Activated naive CD8-positive, alpha-beta T cell treated with anti-CD3 and anti-CD28 coated beads for 36 hours (primary cell): ENCODE measurements at regions not wholly inside any gene's neighbourhood (a gene's known extent, or its start where the extent isn't known, plus 50 kb on each side); places are given as distances from the start of the nearest gene placed in this dataset.

Experiments
- DNase-seq: peaks from one replicate; pipeline ENCODE4 v3.0.0; 2021
- H3K27ac Mint-ChIP-seq: one replicate; pipeline ENCODE4 v1.8.0; 2022; ENCODE audit warnings: mild to moderate bottlenecking, moderate library complexity, mixed read lengths
- H3K27me3 Mint-ChIP-seq: one replicate; pipeline ENCODE4 v1.8.0; 2022; ENCODE audit warnings: mild to moderate bottlenecking, mixed read lengths
- H3K36me3 Mint-ChIP-seq: one replicate; pipeline ENCODE4 v1.8.0; 2021; ENCODE audit warnings: mild to moderate bottlenecking, mixed read lengths
- H3K4me1 Mint-ChIP-seq: one replicate; pipeline ENCODE4 v1.8.0; 2021; ENCODE audit warnings: mixed read lengths
- H3K4me3 Mint-ChIP-seq: one replicate; pipeline ENCODE4 v1.8.0; 2022; ENCODE audit warnings: mild to moderate bottlenecking, moderate library complexity, mixed read lengths
- H3K9me3 Mint-ChIP-seq: one replicate; pipeline ENCODE4 v1.8.0; 2022; ENCODE audit warnings: mixed read lengths

DNA sequence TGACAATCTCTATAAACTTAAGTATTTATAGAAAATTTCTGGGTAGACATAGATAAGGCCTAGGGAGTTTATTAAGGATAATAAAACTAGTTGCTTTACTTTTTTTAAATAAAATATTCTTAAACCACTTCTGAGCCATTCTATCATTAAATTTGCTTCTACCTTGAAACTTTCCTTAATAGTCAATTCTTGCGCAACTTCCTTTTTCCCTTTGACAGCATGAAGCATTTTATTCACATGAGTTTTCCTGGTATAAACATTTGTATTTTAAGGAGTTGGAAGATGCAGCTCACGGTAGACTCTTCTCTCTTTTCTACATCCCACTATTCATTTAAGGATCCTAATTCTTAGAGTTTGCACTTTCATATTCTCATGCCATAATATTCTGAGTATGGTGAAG is 75.8 kb upstream of the DPH5 start:
- no peak for DNase-seq
- Mint-ChIP-seq H3K4me1 (peaks cover 12% of the 10 kb centered on the region), H3K27me3 (no peaks in the 10 kb centered on the region), H3K9me3 (peaks cover 1% of the 10 kb centered on the region), H3K36me3 (no peaks in the 10 kb centered on the region), H3K27ac (no peak overlapping the region), H3K4me3 (no peak overlapping the region)

DNA sequence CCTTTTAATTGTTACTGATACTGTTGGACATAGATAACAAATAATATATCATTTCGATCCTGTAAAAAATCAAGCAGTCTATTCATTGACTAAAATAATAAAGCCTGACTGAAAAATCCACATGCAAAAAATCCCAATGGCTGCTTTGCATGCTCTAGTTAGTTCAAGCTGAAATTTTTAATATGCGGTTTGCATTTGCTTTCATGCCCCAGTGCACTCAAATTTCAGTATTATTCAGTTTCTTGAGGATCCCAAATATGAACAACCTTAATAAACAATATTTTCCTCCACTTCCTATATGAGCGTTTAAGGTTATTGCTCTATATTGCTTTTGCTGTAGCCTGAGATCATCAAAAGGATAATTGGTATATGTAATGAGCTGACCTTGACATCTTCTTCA is 75.1 kb upstream of the DPH5 start:
- H3K36me3 Mint-ChIP-seq = no peaks in the 10 kb centered on the region
- H3K27me3 Mint-ChIP-seq = no peaks in the 10 kb centered on the region
- H3K9me3 Mint-ChIP-seq = peaks cover 1% of the 10 kb centered on the region
- H3K27ac Mint-ChIP-seq = no peak overlapping the region
- H3K4me1 Mint-ChIP-seq = peaks cover 8% of the 10 kb centered on the region
- H3K4me3 Mint-ChIP-seq = no peak overlapping the region
- DNase-seq = no peak

DNA sequence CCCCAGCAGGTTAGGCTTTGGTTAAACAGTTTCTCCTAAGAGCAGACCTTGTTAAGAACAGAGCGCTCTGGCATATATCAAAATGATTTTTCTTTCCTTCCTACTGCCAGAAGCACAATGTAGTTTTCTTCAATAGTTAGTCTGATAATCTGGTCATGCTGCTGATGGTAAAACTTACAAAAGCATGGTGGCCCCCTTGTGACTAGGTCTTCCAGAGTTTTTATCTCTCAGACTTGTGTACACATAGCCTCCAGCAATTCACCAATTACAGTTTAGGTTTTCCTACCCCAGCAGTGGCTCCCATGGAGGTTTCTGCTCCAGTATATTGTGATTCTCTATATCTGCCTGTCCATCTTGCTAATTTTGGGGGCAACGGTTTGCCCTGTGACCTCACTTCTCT is 73.3 kb upstream of the DPH5 start:
- Mint-ChIP-seq H3K36me3 (no peaks in the 10 kb centered on the region), H3K4me1 (peaks cover 8% of the 10 kb centered on the region), H3K27me3 (no peaks in the 10 kb centered on the region), H3K27ac (no peak overlapping the region), H3K4me3 (no peak overlapping the region), H3K9me3 (peaks cover 1% of the 10 kb centered on the region)
- no peak for DNase-seq

DNA sequence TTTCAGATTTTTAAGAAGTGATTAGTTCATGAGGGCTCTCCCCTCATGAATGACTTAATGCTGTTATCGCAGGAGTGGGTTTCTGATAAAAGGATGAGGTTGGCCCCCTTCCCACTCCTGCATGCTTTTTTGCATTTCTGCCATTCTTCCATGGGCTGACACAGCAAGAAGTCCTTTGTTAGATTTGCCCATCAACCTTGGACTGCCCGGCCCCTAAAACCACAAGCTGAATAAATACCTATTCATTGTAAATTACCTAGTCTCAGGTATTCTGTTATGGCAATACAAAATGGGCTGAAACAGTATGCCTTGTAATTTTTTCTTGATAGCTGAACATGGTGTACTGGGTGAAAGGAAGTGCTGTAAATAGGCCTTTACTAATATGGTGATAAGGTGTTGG is 72.7 kb upstream of the DPH5 start:
- peaks cover 1% of the 10 kb centered on the region for H3K9me3 Mint-ChIP-seq
- H3K27ac Mint-ChIP-seq = no peak overlapping the region
- DNase-seq = no peak
- H3K27me3 Mint-ChIP-seq = no peaks in the 10 kb centered on the region
- H3K4me1 Mint-ChIP-seq = peaks cover 8% of the 10 kb centered on the region
- no peaks in the 10 kb centered on the region for H3K36me3 Mint-ChIP-seq
- no peak overlapping the region for H3K4me3 Mint-ChIP-seq

DNA sequence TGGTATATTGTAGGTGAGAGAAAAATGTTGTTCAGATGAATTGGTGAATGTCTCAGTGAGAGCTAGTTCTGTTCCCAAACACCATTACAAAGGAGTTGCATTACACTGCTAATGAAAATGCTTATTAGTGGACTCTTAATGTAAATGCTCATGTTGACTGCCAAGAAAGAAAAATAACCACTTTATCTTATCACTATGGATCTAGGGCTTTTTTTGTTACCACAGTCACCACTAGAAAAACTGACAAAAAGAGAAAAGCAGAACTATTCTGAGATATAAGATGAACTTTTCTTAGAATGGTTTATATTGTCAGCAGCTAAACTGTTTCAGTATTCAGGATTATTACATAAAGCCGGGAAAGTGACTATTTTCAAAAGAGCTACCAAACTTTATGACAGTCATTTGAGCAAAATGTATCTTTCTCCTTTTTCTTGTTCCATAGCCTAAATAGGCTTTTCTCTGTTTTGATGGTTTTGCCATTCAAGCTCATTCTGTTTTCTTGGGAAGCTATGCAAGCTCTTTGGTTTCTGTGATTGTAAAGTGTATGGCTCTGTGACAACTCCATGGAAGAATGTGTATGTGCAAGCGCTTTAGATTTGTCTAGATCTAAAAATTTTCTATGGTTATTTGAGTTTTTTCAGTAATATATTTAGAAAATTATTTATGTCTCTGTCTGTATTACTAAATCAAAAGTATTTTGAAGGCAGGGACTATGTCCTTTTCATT is 64.2 kb upstream of the DPH5 start:
- Mint-ChIP-seq H3K9me3 (peaks cover 3% of the 10 kb centered on the region), H3K4me1 (peaks cover 21% of the 10 kb centered on the region)

DNA sequence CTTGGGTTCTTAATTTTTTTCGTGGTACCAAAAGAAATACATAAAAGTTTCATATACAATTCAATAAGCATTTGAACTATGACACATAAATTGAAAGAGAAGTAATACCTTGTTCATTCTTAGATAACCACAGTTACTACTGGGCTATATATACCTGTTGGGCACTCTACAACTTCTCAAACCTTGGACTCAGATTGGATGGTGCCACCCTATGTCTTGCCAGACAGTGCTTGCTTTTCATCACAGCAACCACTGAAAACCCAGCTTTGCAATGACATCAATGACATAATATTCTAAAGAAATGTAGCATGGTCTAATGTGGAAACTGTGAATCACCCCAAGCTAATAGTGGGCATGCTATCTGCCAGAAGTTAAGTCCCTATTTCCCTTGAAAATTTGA is 62.8 kb upstream of the DPH5 start:
- Mint-ChIP-seq H3K4me3 (no peak overlapping the region), H3K4me1 (peaks cover 21% of the 10 kb centered on the region), H3K36me3 (peaks cover 23% of the 10 kb centered on the region), H3K27me3 (no peaks in the 10 kb centered on the region), H3K27ac (no peak overlapping the region), H3K9me3 (peaks cover 3% of the 10 kb centered on the region)
- DNase-seq = no peak

More for the DNA sequence above, 64.2 kb upstream of the DPH5 start:
- H3K27ac Mint-ChIP-seq = no peak overlapping the region
- no peaks in the 10 kb centered on the region for H3K27me3 Mint-ChIP-seq
- no peak for DNase-seq
- H3K36me3 Mint-ChIP-seq = peaks cover 18% of the 10 kb centered on the region
- H3K4me3 Mint-ChIP-seq = no peak overlapping the region

DNA sequence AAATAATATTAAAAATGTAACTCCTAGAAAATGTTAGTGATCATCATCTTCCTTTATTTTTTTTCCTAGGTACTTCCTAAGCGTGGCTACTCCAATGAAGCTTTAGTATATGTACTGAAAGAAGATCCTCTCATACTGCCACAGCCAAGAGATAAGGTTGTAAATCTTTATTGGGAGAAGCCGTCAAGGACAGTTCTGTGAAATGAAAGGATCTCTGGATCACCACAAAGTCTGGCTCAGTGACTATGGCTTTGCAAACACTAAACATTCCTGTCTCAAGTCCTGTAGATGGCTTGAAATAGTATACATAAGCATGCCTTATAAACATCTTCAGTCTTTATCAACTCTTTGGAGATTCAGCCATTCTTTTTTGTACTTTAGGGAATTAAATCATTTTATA is 61.2 kb upstream of the DPH5 start:
- no peak for DNase-seq
- H3K36me3 Mint-ChIP-seq = peaks cover 25% of the 10 kb centered on the region
- peaks cover 1% of the 10 kb centered on the region for H3K9me3 Mint-ChIP-seq
- no peak overlapping the region for H3K27ac Mint-ChIP-seq
- H3K4me3 Mint-ChIP-seq = no peak overlapping the region
- no peaks in the 10 kb centered on the region for H3K27me3 Mint-ChIP-seq
- peaks cover 36% of the 10 kb centered on the region for H3K4me1 Mint-ChIP-seq

DNA sequence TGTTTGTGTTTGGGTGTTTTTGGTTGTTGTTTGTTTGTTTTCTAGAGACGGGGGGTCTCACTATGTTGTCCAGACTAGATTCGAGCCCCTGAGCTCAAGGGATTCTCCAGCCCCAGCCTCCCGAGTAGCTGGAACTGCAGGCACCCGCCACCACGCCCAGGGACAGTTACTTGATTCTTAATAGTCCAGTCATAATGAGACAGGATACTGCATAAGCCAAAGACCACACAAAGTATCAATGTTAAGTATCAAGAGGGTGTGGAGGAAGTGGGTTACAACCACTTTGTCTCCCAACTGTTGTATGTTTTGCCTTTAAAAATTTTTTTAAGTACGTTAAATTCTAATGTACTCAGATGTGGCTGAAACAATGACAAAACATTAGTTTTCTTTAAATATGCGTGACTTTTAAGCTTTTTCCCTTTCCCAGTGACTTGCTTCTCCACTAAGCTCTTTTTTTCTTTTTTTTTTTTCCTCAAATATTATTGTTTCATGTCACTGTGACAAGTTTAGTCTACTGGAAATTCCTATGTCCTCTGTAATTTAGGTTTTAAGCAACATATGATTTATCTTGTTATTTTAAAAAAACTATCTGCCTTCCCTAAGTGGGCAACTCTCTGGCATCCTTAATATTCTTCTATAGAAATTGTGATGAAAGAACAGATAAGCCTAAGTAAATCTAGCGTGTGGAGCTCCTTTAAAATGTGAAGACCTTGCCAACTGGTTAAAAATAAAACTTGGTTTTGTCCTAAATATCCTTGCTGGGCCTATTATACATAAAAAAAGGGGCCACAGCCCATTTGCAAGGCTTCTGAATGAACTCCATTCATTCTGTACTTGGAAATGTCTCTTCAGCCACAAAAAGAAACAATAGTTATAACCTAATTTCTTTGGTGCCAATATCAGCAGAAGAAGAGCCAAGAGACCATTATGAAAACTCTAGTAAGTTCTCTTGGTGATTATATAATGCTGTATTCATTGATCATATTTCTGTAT is 56.2 kb upstream of the DPH5 start:
- peak overlapping the region; percentile 32 for H3K4me3 Mint-ChIP-seq
- DNase-seq = peak; percentile 44
- H3K36me3 Mint-ChIP-seq = peaks cover 57% of the 10 kb centered on the region
- H3K27me3 Mint-ChIP-seq = no peaks in the 10 kb centered on the region
- H3K4me1 Mint-ChIP-seq = peaks cover 37% of the 10 kb centered on the region
- H3K27ac Mint-ChIP-seq = peak overlapping the region; percentile 90
- peaks cover 11% of the 10 kb centered on the region for H3K9me3 Mint-ChIP-seq

DNA sequence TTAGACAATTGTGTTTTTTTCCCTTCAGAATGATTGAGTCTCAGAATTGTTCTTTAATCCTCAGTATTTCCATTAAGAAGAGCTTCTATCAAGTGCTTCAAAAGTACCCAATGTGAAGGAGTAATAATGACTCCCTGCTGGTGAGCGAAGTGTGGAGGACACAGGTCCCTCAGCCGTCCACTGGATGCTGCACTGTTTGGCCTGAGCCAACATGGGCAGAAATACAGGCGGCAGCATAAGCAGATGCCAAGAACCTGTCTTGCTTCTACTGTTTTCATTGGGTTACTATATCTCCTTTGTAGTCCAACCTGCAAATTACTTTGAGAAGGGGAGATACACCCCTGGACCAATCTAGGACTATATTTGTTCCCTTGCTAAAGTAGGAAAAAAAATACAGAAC is 55.3 kb upstream of the DPH5 start:
- Mint-ChIP-seq H3K4me3 (no peak overlapping the region), H3K4me1 (peaks cover 37% of the 10 kb centered on the region), H3K27ac (no peak overlapping the region), H3K27me3 (no peaks in the 10 kb centered on the region), H3K36me3 (peaks cover 61% of the 10 kb centered on the region), H3K9me3 (peaks cover 11% of the 10 kb centered on the region)
- no peak for DNase-seq

DNA sequence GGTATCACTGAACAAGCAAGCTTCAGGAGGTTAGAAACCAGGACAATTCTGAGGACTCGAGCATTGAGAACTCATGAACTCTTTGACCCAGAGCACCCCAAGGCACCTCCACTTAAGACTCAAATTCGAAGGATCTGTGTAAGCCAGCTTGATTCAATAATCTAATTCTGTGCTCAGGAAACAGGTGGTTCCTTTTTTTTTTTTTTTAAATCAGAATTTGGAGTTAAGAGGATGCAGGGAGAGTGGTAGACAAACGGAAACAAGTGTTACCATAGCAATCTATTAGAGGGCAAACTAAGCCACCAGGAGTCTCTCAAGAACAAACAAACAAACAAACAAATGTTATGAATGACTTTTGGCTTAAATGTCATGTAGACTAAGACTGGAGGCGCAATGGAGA is 53.8 kb upstream of the DPH5 start:
- Mint-ChIP-seq H3K4me1 (peaks cover 39% of the 10 kb centered on the region), H3K36me3 (peaks cover 58% of the 10 kb centered on the region), H3K27me3 (no peaks in the 10 kb centered on the region), H3K27ac (no peak overlapping the region), H3K9me3 (peaks cover 11% of the 10 kb centered on the region), H3K4me3 (no peak overlapping the region)
- DNase-seq = no peak

DNA sequence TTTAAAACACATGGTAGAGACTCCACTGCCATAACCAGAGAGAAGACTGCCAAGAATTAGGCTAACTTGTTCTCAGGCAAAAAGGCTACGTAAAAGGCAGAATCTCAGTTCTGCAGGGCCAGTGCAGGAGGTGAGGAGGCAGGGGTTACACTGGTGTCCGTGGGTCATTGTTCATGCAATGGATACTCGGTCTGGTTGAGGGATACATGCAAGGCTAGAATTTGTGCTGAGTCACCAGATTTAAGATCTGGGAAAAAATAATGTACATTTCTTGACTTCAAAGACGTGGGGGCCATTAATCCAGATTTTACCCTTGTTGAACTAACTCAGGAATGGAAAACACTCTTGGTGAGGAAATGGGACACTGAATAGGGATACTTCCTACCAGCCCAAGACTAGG is 52.3 kb upstream of the DPH5 start:
- no peak for DNase-seq
- Mint-ChIP-seq H3K9me3 (peaks cover 10% of the 10 kb centered on the region), H3K27me3 (no peaks in the 10 kb centered on the region), H3K4me3 (no peak overlapping the region), H3K36me3 (peaks cover 60% of the 10 kb centered on the region), H3K27ac (no peak overlapping the region), H3K4me1 (peaks cover 44% of the 10 kb centered on the region)

DNA sequence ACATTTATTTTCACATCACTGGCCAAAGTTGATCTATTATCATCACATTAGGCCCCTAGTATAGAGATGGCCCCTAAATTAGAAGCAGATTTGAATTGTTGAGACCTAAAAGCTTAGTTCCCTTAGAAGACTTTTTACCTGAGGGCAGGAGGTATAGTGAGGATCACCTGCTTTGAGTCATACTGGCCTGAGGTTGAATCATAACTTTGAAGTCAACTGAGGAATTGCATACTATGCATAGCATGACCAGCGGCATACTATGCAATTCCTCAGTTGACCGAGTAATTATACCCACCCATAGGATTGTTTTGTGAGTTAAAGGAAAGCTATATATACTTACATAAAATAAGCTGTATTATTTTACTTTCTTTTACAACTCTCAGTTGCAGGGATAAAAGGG is 50.3 kb upstream of the DPH5 start:
- Mint-ChIP-seq H3K27me3 (no peaks in the 10 kb centered on the region), H3K4me1 (peaks cover 38% of the 10 kb centered on the region), H3K9me3 (peaks cover 6% of the 10 kb centered on the region), H3K27ac (no peak overlapping the region), H3K36me3 (peaks cover 55% of the 10 kb centered on the region), H3K4me3 (no peak overlapping the region)
- DNase-seq = no peak
